ENCODE measurements at regions not wholly inside any gene's neighbourhood (a gene's known extent, or its start where the extent isn't known, plus 50 kb on each side); places are given as distances from the start of the nearest gene placed in this dataset.

DNA sequence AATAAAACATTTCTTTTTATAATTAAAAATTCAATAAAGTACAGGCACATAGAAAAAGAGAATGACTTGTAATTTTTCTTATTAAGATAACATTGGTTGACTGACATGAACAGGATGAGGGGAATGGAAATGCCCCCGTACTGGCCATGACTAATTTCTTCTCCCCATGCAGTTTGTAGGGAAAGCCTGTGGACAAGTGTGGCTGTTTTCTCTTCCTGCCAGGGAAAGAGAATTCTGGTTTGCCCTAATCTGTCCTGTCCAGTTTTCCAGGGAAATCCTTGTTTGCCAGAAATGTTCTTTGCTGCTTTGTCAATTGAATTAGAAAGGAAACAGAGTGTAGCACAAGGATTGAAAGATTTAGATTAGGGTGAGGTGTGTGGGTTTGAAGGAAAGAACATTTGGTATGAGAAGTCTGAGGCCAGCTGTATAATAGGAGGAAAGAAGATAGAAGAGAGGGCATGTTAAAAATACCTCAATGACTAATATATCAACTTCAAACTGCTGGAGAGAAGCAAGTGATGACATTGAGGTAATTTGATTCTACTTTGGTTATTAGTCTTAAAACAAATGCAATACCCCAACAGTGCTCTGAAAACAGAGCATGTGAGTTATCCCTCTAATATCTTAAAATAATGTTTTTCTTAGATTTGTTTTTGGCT lies 593.9 kb upstream of the ZNF804A start:
- no peak overlapping the region for H3K27ac ChIP-seq (replicated peaks)
- TF ChIP-seq, protein P1, sequence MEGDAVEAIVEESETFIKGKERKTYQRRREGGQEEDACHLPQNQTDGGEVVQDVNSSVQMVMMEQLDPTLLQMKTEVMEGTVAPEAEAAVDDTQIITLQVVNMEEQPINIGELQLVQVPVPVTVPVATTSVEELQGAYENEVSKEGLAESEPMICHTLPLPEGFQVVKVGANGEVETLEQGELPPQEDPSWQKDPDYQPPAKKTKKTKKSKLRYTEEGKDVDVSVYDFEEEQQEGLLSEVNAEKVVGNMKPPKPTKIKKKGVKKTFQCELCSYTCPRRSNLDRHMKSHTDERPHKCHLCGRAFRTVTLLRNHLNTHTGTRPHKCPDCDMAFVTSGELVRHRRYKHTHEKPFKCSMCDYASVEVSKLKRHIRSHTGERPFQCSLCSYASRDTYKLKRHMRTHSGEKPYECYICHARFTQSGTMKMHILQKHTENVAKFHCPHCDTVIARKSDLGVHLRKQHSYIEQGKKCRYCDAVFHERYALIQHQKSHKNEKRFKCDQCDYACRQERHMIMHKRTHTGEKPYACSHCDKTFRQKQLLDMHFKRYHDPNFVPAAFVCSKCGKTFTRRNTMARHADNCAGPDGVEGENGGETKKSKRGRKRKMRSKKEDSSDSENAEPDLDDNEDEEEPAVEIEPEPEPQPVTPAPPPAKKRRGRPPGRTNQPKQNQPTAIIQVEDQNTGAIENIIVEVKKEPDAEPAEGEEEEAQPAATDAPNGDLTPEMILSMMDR (IDR thresholded peaks at IDR 0.05; ENCODE audit: borderline replicate concordance) = no peak

DNA sequence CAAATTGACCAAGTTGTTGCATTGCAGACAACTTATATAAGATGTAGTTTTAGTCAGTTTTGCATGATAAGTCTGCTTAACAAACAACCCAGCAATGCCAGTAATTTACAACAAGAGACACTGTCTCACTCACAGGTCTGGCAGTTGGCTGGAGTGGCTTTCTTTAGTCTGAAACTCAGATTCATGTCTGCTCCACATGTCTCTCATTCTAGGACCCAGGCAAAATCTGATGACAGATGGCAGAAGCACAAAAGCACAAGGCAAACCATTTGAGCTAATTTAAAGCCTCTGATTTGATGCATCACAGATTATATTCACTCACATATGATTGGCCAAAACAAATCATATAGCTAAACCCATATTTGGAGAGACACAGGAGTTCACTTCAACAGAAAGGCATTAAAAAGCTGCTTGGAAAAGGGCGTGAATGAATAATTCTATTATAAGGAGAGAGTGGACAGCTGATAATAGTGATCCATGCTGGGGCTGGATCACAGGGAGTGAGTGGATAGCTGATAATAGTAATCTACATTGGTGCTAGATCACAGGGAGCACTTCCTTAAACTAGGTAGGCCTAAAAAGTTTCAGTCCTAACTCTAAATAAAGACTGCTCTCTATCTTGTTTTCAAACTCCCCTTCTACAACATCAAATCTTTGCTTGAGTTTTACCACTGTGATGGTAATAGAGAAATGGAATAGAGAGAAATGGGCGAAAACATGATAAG lies 593.2 kb upstream of the ZNF804A start:
- DNase-seq = no peak
- Histone ChIP-seq H3K27me3 (ENCODE audit: low read depth) (no peaks in the 10 kb centered on the region), H3K27ac (replicated peaks) (no peak overlapping the region), H3K4me1 (peaks cover 13% of the 10 kb centered on the region), H3K4me3 (no peak overlapping the region), H3K36me3 (no peaks in the 10 kb centered on the region), H3K9me3 (replicated peaks) (no peaks in the 10 kb centered on the region)
- intact Hi-C loops (cut with micrococcal nuclease) = no loop called here
- TF ChIP-seq, protein P1 (IDR thresholded peaks at IDR 0.05; ENCODE audit: borderline replicate concordance) = no peak

More for the DNA sequence above, 593.9 kb upstream of the ZNF804A start:
- DNase-seq = no peak
- H3K4me3 ChIP-seq = no peak overlapping the region
- peaks cover 13% of the 10 kb centered on the region for H3K4me1 ChIP-seq
- no peaks in the 10 kb centered on the region for H3K27me3 ChIP-seq (ENCODE audit: low read depth)
- no peaks in the 10 kb centered on the region for H3K9me3 ChIP-seq (replicated peaks)
- no peaks in the 10 kb centered on the region for H3K36me3 ChIP-seq
- intact Hi-C loops (cut with micrococcal nuclease) = no loop called here

DNA sequence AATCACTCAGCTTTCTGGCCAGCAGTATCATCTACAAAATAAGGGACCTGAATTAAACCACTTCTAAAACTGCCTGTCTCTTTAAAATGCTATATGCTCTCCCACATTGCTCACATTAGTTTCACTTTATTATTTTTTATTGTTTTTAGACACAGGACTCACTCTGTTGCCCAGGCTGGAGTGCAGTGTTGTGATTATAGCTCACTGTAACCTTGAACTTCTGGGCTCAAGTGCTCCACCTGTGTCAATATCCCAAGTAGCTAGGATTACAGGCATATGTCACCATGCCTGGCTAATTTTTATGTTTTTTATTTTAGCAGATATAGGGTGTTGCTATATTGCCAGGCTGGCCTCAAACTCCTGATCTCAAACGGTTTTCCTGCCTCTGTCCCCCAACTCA lies 591.3 kb upstream of the ZNF804A start:
- intact Hi-C loops (cut with micrococcal nuclease) = no loop called here
- Histone ChIP-seq H3K36me3 (no peaks in the 10 kb centered on the region), H3K4me3 (no peak overlapping the region), H3K4me1 (peaks cover 13% of the 10 kb centered on the region), H3K27me3 (ENCODE audit: low read depth) (no peaks in the 10 kb centered on the region), H3K27ac (replicated peaks) (no peak overlapping the region), H3K9me3 (replicated peaks) (no peaks in the 10 kb centered on the region)
- TF ChIP-seq, protein P1 (IDR thresholded peaks at IDR 0.05; ENCODE audit: borderline replicate concordance) = no peak
- DNase-seq = no peak

DNA sequence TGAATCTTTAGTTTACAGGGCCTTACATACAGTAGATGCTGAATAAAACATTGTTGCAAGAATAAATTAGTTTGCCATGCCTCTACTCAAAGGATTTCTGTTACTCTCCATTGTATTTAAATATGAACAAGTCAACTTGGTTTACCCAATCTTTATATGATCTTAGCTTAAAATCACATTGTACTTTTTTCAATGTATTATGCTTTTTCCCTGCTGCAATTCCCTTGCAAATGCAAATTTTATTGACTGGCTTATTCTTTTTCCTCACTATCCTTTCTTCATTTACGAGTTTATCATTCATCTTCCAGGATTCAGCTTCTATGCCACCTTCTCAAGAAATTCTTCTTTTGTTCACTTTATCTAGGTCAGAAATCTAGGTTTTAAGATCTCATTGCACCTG lies 571.4 kb upstream of the ZNF804A start:
- no peak for DNase-seq
- TF ChIP-seq, protein P1 (IDR thresholded peaks at IDR 0.05; ENCODE audit: borderline replicate concordance) = no peak
- Histone ChIP-seq H3K27me3 (ENCODE audit: low read depth) (no peaks in the 10 kb centered on the region), H3K4me1 (no peaks in the 10 kb centered on the region), H3K4me3 (no peak overlapping the region), H3K27ac (replicated peaks) (no peak overlapping the region), H3K36me3 (no peaks in the 10 kb centered on the region), H3K9me3 (replicated peaks) (no peaks in the 10 kb centered on the region)
- intact Hi-C loops (cut with micrococcal nuclease) = no loop called here

DNA sequence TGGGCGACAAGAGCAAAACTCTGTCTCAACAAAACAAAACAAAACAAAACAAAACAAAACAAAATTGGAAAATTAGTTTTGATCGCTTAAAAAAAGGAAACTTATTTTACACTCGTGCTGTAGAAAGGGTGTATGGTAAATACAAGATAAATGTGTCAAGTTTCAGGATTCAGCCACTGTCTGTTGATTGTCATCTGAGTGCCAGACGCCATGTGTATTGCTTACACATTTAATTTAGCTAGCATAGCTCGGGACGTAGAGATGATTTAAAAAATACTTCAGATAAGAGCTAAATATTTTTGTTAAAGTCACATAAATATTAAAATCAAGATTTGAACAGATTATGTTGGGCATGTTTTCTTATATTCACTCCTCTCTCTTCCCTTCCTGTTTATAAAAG lies 568.1 kb upstream of the ZNF804A start:
- DNase-seq = no peak

More for the DNA sequence above, 568.1 kb upstream of the ZNF804A start:
- Histone ChIP-seq H3K36me3 (no peaks in the 10 kb centered on the region), H3K27ac (replicated peaks) (no peak overlapping the region), H3K4me1 (peaks cover 8% of the 10 kb centered on the region), H3K4me3 (no peak overlapping the region), H3K27me3 (ENCODE audit: low read depth) (no peaks in the 10 kb centered on the region), H3K9me3 (replicated peaks) (no peaks in the 10 kb centered on the region)
- TF ChIP-seq, protein P1 (IDR thresholded peaks at IDR 0.05; ENCODE audit: borderline replicate concordance) = no peak
- intact Hi-C loops (cut with micrococcal nuclease) = no loop called here

All from left ventricle myocardium inferior (tissue), 1 donor.